ENCODE measurements at regions not wholly inside any gene's neighbourhood (a gene's known extent, or its start where the extent isn't known, plus 50 kb on each side); places are given as distances from the start of the nearest gene placed in this dataset.

- DNase-seq (ENCODE audit: low spot score) = no peak
- Histone ChIP-seq H3K36me3 (ENCODE audit: insufficient read depth, low read length, poor library complexity, severe bottlenecking) (no peaks in the 10 kb centered on the region), H3K27me3 (replicated peaks; ENCODE audit: insufficient read depth, low read depth, low read length, poor library complexity) (no peaks in the 10 kb centered on the region), H3K27ac (ENCODE audit: low read depth, low read length, poor library complexity, severe bottlenecking) (no peak overlapping the region), H3K9me3 (ENCODE audit: low read depth, low read length, poor library complexity, severe bottlenecking) (peaks cover 17% of the 10 kb centered on the region), H3K4me3 (ENCODE audit: low read depth, low read length, poor library complexity, severe bottlenecking) (no peak overlapping the region), H3K4me1 (ENCODE audit: insufficient read depth, low read length, poor library complexity, severe bottlenecking) (no peaks in the 10 kb centered on the region)
- TF ChIP-seq CTCF (conservative IDR thresholded peaks at IDR 0.05; ENCODE audit: low read depth, low read length) (no peak), EZH2 (IDR thresholded peaks at IDR 0.05; ENCODE audit: borderline replicate concordance, low read depth, low read length, poor library complexity, severe bottlenecking) (no peak)
- BruUV-seq (replicated peaks) = no TSS peak
- intact Hi-C loops (cut with micrococcal nuclease; ENCODE audit: unreplicated experiment) = no loop called here
- ChIA-PET POLR2A (ENCODE audit: low non-redundant PET) (no interaction called here), CTCF (no interaction called here)
These were observed 1124.4 kb downstream of the TYW1 start for GRCh38 chr7:68121056-68121455.

- intact Hi-C loops (cut with micrococcal nuclease; ENCODE audit: unreplicated experiment) = no loop called here
- ChIA-PET POLR2A (ENCODE audit: low non-redundant PET) (no interaction called here), CTCF (no interaction called here)
- Histone ChIP-seq H3K36me3 (ENCODE audit: insufficient read depth, low read length, poor library complexity, severe bottlenecking) (no peaks in the 10 kb centered on the region), H3K4me1 (ENCODE audit: insufficient read depth, low read length, poor library complexity, severe bottlenecking) (no peaks in the 10 kb centered on the region), H3K9me3 (ENCODE audit: low read depth, low read length, poor library complexity, severe bottlenecking) (peaks cover 17% of the 10 kb centered on the region), H3K27me3 (replicated peaks; ENCODE audit: insufficient read depth, low read depth, low read length, poor library complexity) (no peaks in the 10 kb centered on the region), H3K27ac (ENCODE audit: low read depth, low read length, poor library complexity, severe bottlenecking) (no peak overlapping the region), H3K4me3 (ENCODE audit: low read depth, low read length, poor library complexity, severe bottlenecking) (no peak overlapping the region)
- no TSS peak for BruUV-seq (replicated peaks)
- no peak for DNase-seq (ENCODE audit: low spot score)
- TF ChIP-seq CTCF (conservative IDR thresholded peaks at IDR 0.05; ENCODE audit: low read depth, low read length) (no peak), EZH2 (IDR thresholded peaks at IDR 0.05; ENCODE audit: borderline replicate concordance, low read depth, low read length, poor library complexity, severe bottlenecking) (no peak)
These were observed 1125.0 kb downstream of the TYW1 start for GRCh38 chr7:68121655-68122054.

- no peak overlapping the region for H3K4me3 ChIP-seq (ENCODE audit: low read depth, low read length, poor library complexity, severe bottlenecking)
- DNase-seq (ENCODE audit: low spot score) = no peak
- TF ChIP-seq CTCF (conservative IDR thresholded peaks at IDR 0.05; ENCODE audit: low read depth, low read length) = no peak
- TF ChIP-seq EZH2 (IDR thresholded peaks at IDR 0.05; ENCODE audit: borderline replicate concordance, low read depth, low read length, poor library complexity, severe bottlenecking) = no peak
- H3K9me3 ChIP-seq (ENCODE audit: low read depth, low read length, poor library complexity, severe bottlenecking) = peaks cover 17% of the 10 kb centered on the region
- no peaks in the 10 kb centered on the region for H3K27me3 ChIP-seq (replicated peaks; ENCODE audit: insufficient read depth, low read depth, low read length, poor library complexity)
- no peaks in the 10 kb centered on the region for H3K36me3 ChIP-seq (ENCODE audit: insufficient read depth, low read length, poor library complexity, severe bottlenecking)
- intact Hi-C loops (cut with micrococcal nuclease; ENCODE audit: unreplicated experiment) = no loop called here
- no peaks in the 10 kb centered on the region for H3K4me1 ChIP-seq (ENCODE audit: insufficient read depth, low read length, poor library complexity, severe bottlenecking)
- ChIA-PET POLR2A (ENCODE audit: low non-redundant PET) (no interaction called here), CTCF (no interaction called here)
- no TSS peak for BruUV-seq (replicated peaks)
- H3K27ac ChIP-seq (ENCODE audit: low read depth, low read length, poor library complexity, severe bottlenecking) = no peak overlapping the region
These were observed 1126.2 kb downstream of the TYW1 start for GRCh38 chr7:68122801-68123200.

All from A673 (cell line).